HG02763 (cell line): ENCODE measurements at regions not wholly inside any gene's neighbourhood (a gene's known extent, or its start where the extent isn't known, plus 50 kb on each side); places are given as distances from the start of the nearest gene placed in this dataset.

Experiments used
- ATAC-seq: cut with Tn5 transposase; IDR thresholded peaks from one replicate; pipeline ENCODE4 v1.9.1; 2021; ENCODE audit warnings: mild to moderate bottlenecking, moderate library complexity; ENCODE audit not compliant: unreplicated experiment

GRCh38 chr5:2658881-2659470 lies 92.5 kb downstream of the IRX2 start:
- no peak for ATAC-seq

DNA sequence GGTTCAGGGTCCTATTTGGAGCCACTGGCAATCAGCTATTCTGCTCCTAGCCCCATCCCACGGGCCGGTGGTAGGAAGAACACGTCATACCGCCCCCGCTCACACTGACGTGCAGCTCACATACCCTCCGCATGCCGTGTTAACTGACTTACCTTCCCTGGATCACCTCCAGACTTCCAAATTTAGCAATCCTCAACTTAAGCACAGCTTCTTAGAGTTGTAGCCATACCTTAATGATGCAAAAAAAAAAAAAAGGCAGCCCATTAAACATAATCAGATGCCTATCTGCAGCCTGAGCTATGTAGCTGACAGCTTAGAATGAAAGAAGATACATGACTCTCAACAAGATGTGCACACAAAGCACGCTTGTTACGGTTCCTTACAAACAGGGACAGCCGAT lies 93.0 kb downstream of the IRX2 start:
- no peak for ATAC-seq

DNA sequence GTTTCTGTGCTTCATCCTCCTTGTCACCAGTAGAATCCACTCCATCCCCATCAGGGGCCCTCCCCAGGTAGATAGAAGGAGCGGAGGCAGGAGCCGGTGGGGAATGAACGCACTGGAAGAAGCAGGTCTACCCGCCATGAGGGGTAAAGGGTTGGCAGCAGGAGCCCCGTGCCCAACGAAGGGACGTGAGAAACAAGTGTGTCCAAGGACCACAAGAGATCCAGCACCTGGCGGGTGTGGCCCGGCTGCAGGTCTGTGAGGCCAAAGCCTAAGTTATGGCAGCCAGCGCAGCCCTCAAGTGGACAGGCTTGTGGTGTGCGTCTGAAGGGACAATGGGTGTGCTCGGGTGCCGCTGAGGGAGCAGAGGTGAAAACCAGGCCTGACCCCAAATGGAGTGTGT lies 94.3 kb downstream of the IRX2 start:
- ATAC-seq, result no peak

- ATAC-seq, result no peak
Observed at GRCh38 chr5:2656206-2656605, 95.3 kb downstream of the IRX2 start.

DNA sequence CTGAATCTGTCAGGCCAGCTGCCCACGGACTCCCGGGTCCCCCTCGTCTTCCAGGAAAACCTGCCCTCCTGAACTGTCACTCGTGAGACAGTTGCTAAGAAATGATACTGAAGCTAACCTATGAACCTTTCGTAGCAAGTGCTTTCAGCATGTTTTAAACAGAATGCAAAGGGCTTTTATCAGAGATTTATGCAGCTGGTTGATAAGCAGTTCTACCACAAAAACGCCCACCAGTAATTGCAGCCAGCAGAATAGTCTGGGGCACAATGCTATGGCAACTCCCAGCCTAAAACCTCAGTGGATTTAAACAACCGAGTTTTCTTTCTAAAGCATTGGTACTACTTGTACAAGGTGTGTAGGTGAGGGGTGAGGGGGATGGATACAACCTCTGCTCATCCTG lies 97.5 kb downstream of the IRX2 start:
- no peak for ATAC-seq

GRCh38 chr5:2651116-2651515 lies 100.4 kb downstream of the IRX2 start:
- ATAC-seq, result no peak

DNA sequence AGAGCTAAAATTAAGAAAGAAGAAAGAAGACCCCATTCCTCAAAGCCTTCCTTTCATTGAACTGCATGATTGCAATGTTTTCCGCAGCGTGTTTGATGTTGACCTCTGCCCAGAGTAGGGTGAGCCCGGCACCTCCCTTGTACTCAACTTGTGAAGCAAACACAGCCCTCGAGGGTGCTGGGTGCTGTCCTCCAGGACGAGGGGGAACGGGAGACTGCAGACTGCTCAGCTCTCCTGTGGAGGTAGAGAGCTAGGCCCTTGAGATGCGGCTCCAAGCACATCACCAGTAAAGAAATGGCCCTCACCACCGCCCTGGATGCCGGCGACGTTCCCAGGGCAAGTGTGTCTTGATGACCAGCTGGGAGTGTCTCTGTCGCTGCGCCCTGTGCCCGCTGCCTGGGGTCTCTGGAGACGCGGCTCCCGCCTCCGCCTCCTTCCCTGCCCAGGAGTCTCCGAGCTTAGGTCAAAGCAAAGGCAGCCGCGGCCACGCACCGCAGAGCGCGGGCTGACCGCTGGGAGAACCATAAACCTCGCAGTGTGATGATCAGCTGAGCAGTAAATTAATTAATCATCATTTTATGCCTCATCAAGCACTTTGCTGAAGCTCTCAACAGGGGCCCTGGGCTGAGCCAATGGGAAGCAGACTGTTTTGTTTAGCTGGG lies 108.7 kb downstream of the IRX2 start:
- no peak for ATAC-seq

DNA sequence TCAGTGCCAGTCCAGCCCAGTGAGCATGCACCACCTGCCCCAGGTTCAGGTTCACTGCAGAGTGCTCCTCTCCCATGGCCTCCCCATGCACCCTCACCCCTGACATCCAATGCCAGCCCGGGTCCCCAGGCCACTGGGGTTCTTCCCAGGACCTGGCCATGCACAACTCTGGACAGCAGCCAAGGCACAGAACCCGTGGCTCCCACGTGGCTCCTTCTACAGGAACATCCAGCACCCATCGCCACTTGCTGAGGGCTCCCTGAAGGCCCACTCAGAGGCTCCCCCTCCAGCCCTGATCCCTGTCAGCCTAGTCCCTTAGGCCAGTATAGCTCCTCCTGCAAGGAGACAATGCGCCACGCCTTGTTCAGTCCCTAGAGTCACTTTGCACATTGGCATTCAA lies 110.8 kb downstream of the IRX2 start:
- no peak for ATAC-seq

- no peak for ATAC-seq
Observed at GRCh38 chr5:2639425-2639824, 112.1 kb downstream of the IRX2 start.

DNA sequence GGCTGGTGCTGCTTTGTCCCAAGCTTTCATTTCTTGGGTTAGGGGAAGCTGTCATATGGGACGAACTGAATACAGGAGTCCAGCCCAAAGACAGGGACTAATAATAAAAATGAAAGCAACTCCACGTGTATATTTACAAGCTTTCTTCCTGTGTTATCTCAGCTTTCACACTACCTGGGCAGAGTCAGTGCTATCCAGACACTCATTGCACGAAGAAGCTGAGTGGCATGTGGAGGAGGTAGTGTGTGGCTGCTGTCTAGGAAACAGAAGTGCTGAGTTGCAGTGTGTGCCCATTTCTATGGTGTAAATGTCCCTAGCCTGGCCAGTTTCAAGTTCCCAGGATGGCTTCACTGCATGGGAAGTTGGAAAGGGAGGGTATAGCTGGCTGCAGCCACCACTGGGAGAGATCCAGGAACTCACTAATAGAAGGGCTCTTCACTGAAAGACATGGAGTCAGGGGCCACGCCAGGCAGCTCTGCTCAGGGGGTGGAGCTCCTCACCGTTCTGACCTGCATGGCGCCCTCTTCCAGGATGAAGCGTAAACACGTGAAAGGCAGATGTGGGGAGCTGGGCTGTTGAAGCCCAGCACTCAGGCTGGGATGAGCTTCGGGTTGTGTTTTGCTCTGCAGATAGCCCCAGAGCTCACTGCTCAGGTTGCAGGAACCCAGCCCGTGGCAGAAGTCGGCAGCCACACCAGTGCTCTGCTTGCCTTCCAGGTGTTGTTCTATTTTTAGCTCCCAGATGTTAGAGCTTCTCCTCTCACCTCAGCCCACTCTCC lies 116.9 kb downstream of the IRX2 start:
- ATAC-seq, result no peak

DNA sequence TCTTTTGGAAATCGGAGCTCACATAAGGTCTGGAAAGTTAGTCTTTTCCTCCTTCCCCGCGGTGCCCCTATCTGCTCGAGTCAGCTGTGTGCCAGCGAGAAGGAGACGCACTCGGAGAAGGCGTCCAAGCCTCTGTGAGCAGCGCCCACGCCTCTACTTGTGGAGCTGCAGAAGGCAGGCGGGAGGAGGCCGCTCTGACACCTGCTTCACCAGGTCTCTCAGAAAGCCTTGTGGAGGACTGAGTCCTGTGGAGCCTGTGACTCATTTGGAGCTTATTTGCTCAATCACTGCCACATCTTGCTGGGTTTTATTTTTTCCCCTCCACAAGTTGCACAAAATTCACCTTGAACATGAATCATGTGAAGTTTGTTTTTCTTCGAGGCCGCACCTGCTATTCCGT lies 117.5 kb downstream of the IRX2 start:
- ATAC-seq, result no peak

- no peak for ATAC-seq
Observed at GRCh38 chr5:2631758-2632157, 119.7 kb downstream of the IRX2 start.

GRCh38 chr5:2629045-2629444 lies 122.4 kb downstream of the IRX2 start:
- ATAC-seq, result no peak

DNA sequence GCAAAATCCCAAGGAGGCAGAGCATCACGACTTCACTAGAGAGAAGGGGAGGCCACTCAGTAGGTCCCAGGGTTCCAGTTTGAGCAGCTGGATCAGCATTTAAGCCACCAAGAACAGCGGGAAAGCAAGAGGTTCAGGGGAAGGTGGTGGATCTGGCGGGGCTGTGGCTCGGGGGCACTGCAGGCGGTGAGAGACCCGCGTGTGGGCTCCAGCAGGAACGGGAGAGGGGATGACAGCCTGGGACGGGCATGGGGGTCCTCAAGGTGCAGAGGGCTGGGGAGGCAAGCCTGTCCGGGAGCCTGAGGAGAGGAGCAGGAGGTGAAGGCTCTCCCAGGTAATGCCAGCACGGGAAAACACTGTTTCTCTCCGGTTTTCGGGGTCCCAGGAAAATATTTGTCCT lies 123.6 kb downstream of the IRX2 start:
- ATAC-seq, result no peak

DNA sequence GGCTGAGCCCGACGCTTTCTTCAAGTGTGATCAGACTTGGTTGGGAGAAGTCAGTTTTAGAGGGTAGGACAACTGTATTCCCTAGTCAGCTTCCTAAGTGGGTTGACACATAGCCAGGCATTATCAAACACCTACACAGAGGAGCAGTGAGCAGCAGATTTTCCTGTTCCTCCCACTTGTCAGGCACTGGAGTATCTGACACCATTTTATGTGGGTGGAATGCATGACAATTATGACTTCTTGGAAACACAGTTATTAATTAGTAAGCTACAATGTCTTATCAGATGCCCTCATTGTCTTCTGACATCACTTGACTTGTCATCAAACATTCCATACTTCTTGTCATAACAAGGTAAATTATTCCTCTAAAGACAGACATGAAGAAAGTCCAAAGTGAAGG lies 124.9 kb downstream of the IRX2 start:
- no peak for ATAC-seq

DNA sequence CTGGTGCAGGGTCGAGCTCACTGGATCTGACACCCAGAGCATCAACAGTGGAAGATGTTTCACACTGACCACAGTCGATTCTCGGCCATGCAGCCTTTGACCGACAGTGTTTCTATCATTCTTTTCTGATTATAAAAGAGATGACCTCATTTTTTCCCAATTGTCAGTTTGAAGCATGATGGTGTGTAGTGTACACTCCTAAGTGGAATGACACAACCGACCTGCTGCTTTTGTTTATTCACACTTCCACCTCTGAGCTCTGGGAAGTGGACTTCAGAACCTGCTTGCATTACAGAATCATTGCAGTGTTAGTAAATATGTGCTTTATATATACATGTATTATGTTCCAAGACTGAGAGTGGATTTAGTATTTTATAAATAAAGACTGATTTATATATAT lies 128.6 kb downstream of the IRX2 start:
- no peak for ATAC-seq

GRCh38 chr5:2621631-2622030 lies 129.8 kb downstream of the IRX2 start:
- no peak for ATAC-seq

- no peak for ATAC-seq
Observed at GRCh38 chr5:2619216-2619615, 132.3 kb downstream of the IRX2 start.

- no peak for ATAC-seq
Observed at GRCh38 chr5:2617461-2617860, 134.0 kb downstream of the IRX2 start.

- no peak for ATAC-seq
Observed at GRCh38 chr5:2615917-2616316, 135.6 kb downstream of the IRX2 start.

DNA sequence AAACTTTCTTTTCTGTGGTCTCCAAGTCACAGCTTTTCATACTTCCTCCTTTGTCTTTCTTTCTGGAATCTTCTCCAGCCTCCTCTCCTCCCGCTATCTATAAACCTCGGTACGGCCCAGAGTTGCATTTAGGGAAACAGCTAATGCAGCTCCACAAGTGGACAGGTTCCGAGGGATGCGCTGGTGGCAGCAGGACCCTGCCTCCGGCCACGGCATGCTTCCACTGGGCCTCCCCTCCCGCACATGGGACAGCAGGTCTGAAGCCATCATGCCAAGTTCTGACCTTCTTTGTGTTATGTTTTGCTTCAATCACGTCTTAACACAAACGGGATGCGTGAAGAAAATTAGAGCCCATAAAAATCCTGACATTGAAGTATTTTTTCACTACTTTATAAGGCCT lies 136.9 kb downstream of the IRX2 start:
- ATAC-seq, result no peak

- ATAC-seq, result no peak
Observed at GRCh38 chr5:2611659-2612058, 139.8 kb downstream of the IRX2 start.
